Lower leg skin (tissue), 4 donors: ENCODE measurements at regions not wholly inside any gene's neighbourhood (a gene's known extent, or its start where the extent isn't known, plus 50 kb on each side); places are given as distances from the start of the nearest gene placed in this dataset.

Experiments
- DNase-seq, 2 donors: peaks; one replicate each; pipeline ENCODE4 v3.0.0-alpha.2; 2019; ENCODE audit warnings: low spot score in 2 of 2
- H3K4me3 ChIP-seq: fragments of 200-600 bp; sonication (generic); 2 replicates; pipeline ENCODE4 v1.5.1; 2017; ENCODE audit warnings: mild to moderate bottlenecking, low read depth; ENCODE audit not compliant: poor library complexity, severe bottlenecking
- CTCF ChIP-seq, 3 donors: fragments of 450-650 bp; IDR thresholded peaks; one replicate each; pipeline ENCODE4 v1.5.1; 2016; ENCODE audit warnings: antibody characterized with exemption in 3 of 3, mild to moderate bottlenecking in 3 of 3, moderate library complexity in 2 of 3
- POLR2A ChIP-seq, 2 donors: fragments of 450-650 bp; IDR thresholded peaks; one replicate each; pipeline ENCODE4 v1.6.1; 2016 to 2017; ENCODE audit warnings: antibody characterized with exemption in 2 of 2, mild to moderate bottlenecking in 1 of 2, moderate library complexity in 1 of 2
- WGBS, 2 donors: methylation state at CpG; one replicate each; pipeline ENCODE4 v1.1.5; 2018; 5-methylcytosine and 5-hydroxymethylcytosine counted together
- intact Hi-C: fragments of 100-400 bp; cut with DNase I; formaldehyde crosslinking; loops from one replicate; pipeline ENCODE4 v1.15.0; 2023; ENCODE audit warnings: low total_unique reads

GRCh38 chr6:21406316-21406715, 187.2 kb upstream of the SOX4 start:
- no peak for DNase-seq
- no peak overlapping the region for H3K4me3 ChIP-seq
- TF ChIP-seq CTCF (IDR thresholded peaks at IDR 0.05) (no peak), POLR2A (IDR thresholded peaks at IDR 0.05) (no peak)
- intact Hi-C loops, result no loop called here
- 77 to 78% methylated on average over 5 of the region's 5 CpGs for WGBS, 2 donors

GRCh38 chr6:21409231-21409630, 184.3 kb upstream of the SOX4 start:
- TF ChIP-seq POLR2A (IDR thresholded peaks at IDR 0.05) (no peak), CTCF (IDR thresholded peaks at IDR 0.05) (no peak)
- no peak for DNase-seq
- no peak overlapping the region for H3K4me3 ChIP-seq
- 83 to 88% methylated on average over 5 of the region's 5 CpGs for WGBS, 2 donors
- intact Hi-C loops, result no loop called here

GRCh38 chr6:21413428-21413827, 180.1 kb upstream of the SOX4 start:
- intact Hi-C loops, result no loop called here
- no peak for DNase-seq
- no peak overlapping the region for H3K4me3 ChIP-seq
- 88 to 100% methylated on average over 1 of the region's 1 CpG for WGBS, 2 donors
- TF ChIP-seq POLR2A (IDR thresholded peaks at IDR 0.05), result no peak
- TF ChIP-seq CTCF (IDR thresholded peaks at IDR 0.05), result no peak

GRCh38 chr6:21414065-21414464, 179.5 kb upstream of the SOX4 start:
- WGBS, 2 donors, result 78 to 79% methylated on average over 5 of the region's 5 CpGs
- no peak for DNase-seq
- intact Hi-C loops, result no loop called here
- no peak overlapping the region for H3K4me3 ChIP-seq
- TF ChIP-seq CTCF (IDR thresholded peaks at IDR 0.05) (no peak), POLR2A (IDR thresholded peaks at IDR 0.05) (no peak)

- no peak for DNase-seq
- TF ChIP-seq POLR2A (IDR thresholded peaks at IDR 0.05), result no peak
- no peak for TF ChIP-seq CTCF (IDR thresholded peaks at IDR 0.05)
- WGBS, 2 donors, result 73 to 81% methylated on average over 3 of the region's 3 CpGs
- intact Hi-C loops, result no loop called here
- no peak overlapping the region for H3K4me3 ChIP-seq
Measured at GRCh38 chr6:21420146-21420878, 173.2 kb upstream of the SOX4 start.

GRCh38 chr6:21420926-21421325, 172.6 kb upstream of the SOX4 start:
- DNase-seq, result no peak
- H3K4me3 ChIP-seq, result no peak overlapping the region
- WGBS, 2 donors, result 78 to 84% methylated on average over 6 of the region's 6 CpGs
- no peak for TF ChIP-seq POLR2A (IDR thresholded peaks at IDR 0.05)
- TF ChIP-seq CTCF (IDR thresholded peaks at IDR 0.05), result no peak
- intact Hi-C loops, result no loop called here
